ENCODE measurements at regions not wholly inside any gene's neighbourhood (a gene's known extent, or its start where the extent isn't known, plus 50 kb on each side); places are given as distances from the start of the nearest gene placed in this dataset.
"Not testable (repeated sequence)": the region's sequence is repeated elsewhere in the genome, so short reads cannot be mapped to it uniquely, and the experiment has no call there.

DNA sequence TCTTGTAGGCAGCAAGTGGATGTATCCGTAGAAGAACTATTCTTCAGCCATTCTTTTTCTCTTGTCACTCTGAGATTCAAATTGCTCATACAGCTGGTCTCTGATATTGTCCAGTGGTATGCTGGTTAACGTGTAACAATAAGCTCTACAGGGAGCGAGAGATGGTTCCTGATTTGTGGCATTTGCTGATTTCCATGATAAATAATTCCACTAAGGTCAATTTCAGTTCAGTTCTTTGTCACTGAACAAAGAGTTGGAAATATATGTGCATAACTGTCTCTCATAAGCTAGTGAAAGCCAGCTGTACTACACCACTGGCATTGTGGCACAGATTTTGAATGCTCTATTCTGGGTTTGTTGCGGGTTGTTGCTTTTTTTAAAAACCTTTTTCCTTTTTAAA is 131.7 kb downstream of the MTHFS start:
- no peak for DNase-seq (ENCODE audit: low read depth)

DNA sequence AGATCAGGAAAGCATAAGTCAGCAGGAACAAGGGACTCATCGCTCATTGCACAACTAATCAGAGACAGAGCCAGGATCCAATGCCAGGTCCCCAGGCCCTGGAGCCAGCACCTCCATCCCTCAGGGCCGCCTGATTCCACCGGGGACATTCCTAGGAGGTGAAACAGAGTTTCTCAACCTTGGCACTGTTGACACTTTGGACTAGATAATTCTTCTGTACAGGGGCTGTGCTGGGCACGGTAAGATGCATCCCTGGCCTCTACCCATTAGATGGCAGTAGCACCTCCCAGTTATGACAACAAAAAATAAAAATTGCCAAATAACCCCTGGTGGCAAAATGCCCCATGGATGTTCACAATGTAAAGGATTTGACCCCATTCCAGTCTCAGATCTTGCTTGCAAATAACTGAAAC is 127.7 kb downstream of the MTHFS start:
- DNase-seq (ENCODE audit: low read depth): no peak

DNA sequence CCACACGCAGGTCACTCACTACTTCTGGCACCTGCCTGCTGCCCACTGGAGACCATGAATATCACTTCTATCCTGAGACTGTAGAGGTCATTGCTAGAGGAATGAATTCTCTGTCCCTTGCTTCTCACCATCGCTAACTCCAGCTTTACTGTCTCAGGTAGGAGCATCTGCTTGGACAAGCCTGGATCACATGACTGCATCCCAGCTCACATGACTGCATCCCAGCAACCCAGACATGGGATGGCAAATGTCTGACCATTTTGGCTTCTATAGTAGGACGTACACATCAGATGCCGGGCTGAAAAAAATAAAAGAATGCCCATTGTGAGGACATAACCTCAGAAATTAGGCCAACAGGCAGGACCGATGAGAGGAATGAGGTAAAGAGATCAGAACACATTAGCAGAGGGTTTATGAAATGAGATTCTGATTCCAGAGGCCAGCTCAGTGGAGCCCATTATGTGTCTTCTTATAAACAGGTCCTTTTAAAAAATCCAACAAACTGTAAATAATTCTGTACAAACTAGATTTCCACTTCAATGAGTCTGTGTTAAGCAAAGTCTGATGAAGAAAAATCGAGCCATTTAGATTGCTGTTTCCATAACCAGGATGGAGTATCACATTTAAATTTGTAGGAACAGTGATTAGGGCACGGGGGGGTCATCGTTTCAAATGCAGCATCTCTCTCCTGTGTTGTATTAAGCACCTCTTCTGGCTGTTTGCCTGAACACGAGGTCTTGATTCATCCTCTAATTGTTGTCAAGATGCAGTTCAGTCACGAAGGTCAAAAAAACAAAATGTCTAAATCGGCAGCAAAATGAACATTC is 126.7 kb downstream of the MTHFS start:
- no peak for DNase-seq (ENCODE audit: low read depth)

DNA sequence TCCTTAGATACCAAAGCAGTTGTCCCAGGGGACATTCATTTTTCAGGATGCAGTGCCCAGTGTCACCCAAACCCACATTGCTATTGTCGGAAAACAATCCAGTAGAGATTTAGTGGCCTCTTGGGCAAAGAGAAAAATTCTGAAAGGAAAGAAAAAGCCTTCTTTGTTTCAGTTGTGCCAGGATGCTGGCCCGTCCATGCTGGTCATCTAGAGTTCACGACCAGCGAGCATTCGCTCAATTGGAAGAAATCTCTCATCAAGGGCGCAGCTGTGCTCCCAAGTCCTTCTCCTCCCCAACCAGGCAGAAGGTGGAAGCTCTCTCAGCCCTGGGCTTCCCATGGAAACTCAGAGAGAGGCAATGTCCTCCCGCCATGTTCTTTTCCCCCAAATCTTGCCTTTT is 123.7 kb downstream of the MTHFS start:
- no peak for DNase-seq (ENCODE audit: low read depth)

DNA sequence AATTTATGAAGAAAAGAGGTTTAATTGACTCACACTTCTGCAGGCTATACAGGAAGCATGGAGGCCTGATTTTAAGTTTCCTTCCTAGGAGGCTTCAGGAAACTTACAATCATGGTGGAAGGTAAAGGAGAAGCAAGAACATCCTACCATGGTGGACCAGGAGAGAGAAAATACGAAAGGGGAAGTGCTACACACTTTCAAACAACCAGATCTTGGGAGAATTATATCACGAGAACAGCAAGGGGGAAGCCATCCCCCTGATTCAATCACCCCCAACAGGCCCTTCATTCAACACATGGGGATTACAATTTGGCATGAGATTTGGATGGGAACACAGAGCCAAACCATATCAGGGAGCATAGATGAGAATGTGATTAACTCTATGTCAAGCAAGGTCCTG is 121.0 kb downstream of the MTHFS start:
- no peak for DNase-seq (ENCODE audit: low read depth)

DNA sequence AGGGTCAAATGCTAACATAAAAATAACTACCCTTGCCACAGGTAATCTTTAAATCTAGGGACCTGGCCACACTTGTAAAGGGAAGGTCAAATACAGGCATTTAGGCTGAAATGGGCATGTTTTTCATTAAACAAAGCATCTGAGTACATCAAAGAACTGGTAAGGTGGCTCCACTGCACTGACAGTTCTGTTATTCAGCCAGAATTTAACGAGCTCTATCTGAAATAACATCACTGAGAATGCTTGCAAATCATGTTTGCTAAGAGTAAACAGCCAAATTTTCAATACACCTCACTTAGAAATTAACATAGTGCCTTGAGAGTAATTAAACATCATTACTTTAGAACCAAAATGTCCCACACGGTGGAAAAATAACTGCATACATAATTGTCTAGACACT is 118.9 kb downstream of the MTHFS start:
- DNase-seq (ENCODE audit: low read depth): no peak

DNA sequence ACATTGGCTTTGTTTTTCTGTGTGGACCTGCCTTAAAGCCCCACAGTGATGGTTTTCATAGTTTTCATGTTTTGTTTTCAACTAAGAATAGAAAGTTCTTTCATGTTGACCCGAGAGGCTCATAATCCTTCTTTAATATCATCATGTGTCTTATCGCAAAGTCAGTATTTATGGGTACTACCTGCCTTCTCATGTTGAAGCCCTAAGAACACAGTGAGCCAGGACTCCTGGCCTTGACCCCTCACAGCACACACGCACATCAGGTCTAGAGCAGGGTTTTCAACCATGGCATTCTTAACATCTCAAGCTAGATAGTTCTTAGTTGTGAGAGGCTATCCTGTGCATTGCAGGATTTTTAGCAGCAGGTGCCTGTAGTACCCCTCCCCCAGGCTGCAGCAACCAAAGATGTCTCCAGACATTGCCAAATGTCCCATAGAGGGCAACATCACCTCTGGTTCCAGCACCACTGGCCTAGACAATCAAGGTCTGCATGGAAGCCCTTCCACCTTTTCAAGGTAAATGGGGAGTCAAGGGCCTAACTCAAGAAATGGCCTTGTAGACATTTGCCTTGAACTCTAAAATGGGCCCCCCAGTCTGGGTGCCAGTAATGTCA is 118.3 kb downstream of the MTHFS start:
- no peak for DNase-seq (ENCODE audit: low read depth)

DNA sequence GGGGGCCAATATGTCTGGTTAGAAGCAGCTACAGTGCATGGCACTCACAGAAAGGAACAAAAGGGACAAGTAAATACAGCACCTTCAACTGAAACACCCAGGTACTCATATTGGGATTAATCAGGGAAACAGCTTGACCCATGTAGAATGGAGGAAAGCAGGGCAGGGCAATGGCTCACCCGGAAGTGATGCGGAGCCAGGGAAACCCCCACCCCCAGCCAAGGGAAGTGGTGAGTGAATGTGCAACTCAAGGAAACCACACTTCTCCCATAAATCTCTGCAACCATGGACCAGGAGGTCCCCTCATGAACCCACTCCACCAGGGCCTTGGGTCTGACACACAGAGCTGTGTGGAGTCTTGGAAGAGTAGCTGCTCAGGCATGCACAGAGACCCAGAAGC is 117.1 kb downstream of the MTHFS start:
- DNase-seq (ENCODE audit: low read depth): no peak

DNA sequence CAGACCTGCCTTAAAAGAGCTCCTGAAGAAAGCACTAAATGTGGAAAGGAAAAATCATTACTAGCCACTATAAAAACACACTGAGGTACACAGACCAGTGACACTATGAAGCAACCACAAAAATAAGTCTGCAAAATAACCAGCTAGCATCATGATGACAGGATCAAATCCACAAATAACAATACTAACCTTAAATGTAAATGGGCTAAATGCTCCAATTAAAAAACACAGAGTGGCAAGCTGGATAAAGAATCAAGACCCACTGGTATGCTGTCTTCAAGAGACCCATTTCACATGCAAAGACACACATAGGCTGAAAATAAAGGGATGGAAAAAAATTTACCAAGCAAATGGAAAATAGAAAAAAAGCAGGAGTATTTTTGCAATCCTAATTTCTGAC is 114.5 kb downstream of the MTHFS start:
- not testable (repeated sequence) for DNase-seq (ENCODE audit: low read depth)
